ENCODE measurements at regions not wholly inside any gene's neighbourhood (a gene's known extent, or its start where the extent isn't known, plus 50 kb on each side); places are given as distances from the start of the nearest gene placed in this dataset.
"Not testable (repeated sequence)": the region's sequence is repeated elsewhere in the genome, so short reads cannot be mapped to it uniquely, and the experiment has no call there.

DNA sequence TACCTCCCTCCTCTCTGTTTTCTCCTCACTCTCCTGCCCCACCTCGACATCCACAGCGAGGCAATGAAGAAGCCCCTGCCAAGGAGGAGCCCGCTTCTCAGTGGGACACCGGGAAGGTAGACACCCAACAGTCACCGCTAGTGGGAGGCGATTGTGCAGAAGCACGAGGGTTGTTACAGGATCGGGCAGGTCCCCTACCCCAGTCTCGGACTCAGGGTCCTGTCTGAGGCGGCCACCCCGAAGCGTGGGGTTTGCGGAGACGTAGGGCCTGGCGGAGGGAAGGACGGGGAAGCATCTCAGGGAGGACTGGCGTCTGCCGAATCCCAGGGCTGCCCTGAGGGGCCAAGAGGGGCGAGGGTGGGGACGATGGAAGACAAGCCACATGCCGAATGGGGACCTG is 96.9 kb upstream of the SAMD11 start:
- TF ChIP-seq EZH2phosphoT487 (IDR thresholded peaks at IDR 0.05; ENCODE audit: unreplicated experiment); POLR2AphosphoS5 (IDR thresholded peaks at IDR 0.05; ENCODE audit: low read depth); EZH2 (IDR thresholded peaks at IDR 0.05; ENCODE audit: low read depth, unreplicated experiment); STAT1 (IDR thresholded peaks at IDR 0.05; ENCODE audit: unreplicated experiment): not testable (repeated sequence)
- TF ChIP-seq, protein P1, sequence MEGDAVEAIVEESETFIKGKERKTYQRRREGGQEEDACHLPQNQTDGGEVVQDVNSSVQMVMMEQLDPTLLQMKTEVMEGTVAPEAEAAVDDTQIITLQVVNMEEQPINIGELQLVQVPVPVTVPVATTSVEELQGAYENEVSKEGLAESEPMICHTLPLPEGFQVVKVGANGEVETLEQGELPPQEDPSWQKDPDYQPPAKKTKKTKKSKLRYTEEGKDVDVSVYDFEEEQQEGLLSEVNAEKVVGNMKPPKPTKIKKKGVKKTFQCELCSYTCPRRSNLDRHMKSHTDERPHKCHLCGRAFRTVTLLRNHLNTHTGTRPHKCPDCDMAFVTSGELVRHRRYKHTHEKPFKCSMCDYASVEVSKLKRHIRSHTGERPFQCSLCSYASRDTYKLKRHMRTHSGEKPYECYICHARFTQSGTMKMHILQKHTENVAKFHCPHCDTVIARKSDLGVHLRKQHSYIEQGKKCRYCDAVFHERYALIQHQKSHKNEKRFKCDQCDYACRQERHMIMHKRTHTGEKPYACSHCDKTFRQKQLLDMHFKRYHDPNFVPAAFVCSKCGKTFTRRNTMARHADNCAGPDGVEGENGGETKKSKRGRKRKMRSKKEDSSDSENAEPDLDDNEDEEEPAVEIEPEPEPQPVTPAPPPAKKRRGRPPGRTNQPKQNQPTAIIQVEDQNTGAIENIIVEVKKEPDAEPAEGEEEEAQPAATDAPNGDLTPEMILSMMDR (conservative IDR thresholded peaks at IDR 0.05; ENCODE audit: low read depth in 2 of 2) = not testable (repeated sequence)
